Naive thymus-derived CD4-positive, alpha-beta T cell (primary cell): ENCODE measurements at regions not wholly inside any gene's neighbourhood (a gene's known extent, or its start where the extent isn't known, plus 50 kb on each side); places are given as distances from the start of the nearest gene placed in this dataset.

ENCODE experiments used
- ATAC-seq: fragments of 150-1000 bp; cut with Tn5 transposase; 2 replicates; pipeline ENCODE4 v1.10.0; 2021; ENCODE audit warnings: mild to moderate bottlenecking, moderate library complexity
- CTCF ChIA-PET: fragments of 350-600 bp; sonication (Branson Sonifier 250); formaldehyde crosslinking; loops from one replicate; lab custom pipeline; 2021; ENCODE audit warnings: antibody characterized with exemption; lab: Charles Lee
- POLR2A ChIA-PET: fragments of 350-600 bp; sonication (Branson Sonifier 250); formaldehyde crosslinking; loops from one replicate; lab custom pipeline; 2021; ENCODE audit warnings: antibody characterized with exemption, inconsistent platforms; lab: Charles Lee
- DNase-seq, 9 donors: peaks; one replicate each; pipeline versions ENCODE4 v3.0.0 to v3.0.0-alpha.2; 2020 to 2022; ENCODE audit warnings: mixed read lengths in 1 of 9
- H3K27ac ChIP-seq: one replicate; pipeline ENCODE4 v1.7.0; 2013; ENCODE audit warnings: mild to moderate bottlenecking, low read depth, low read length, moderate library complexity
- H3K27me3 ChIP-seq, 2 donors: one replicate each; pipeline ENCODE4 v1.7.0; 2013; ENCODE audit warnings: low read length in 2 of 2, mild to moderate bottlenecking in 2 of 2, moderate library complexity in 2 of 2; ENCODE audit not compliant: control insufficient read depth in 2 of 2, insufficient read depth in 2 of 2
- H3K36me3 ChIP-seq, 3 experiments: 1 replicate in 2 of 3; 2 replicates in 1 of 3; pipeline ENCODE4 v1.7.0; 2013; ENCODE audit warnings: low read length in 3 of 3, mild to moderate bottlenecking in 3 of 3, moderate library complexity in 1 of 3; ENCODE audit not compliant: insufficient read depth in 3 of 3, control insufficient read depth in 2 of 3
- H3K4me1 ChIP-seq, 2 donors: one replicate each; pipeline ENCODE4 v1.7.0; 2013; ENCODE audit warnings: low read length in 2 of 2, mild to moderate bottlenecking in 2 of 2, moderate library complexity in 1 of 2; ENCODE audit not compliant: control insufficient read depth in 2 of 2, insufficient read depth in 2 of 2
- H3K4me3 ChIP-seq: 2 replicates; pipeline ENCODE4 v1.7.0; 2013; ENCODE audit warnings: mild to moderate bottlenecking, low read length
- H3K9me3 ChIP-seq, 3 experiments: 1 replicate in 2 of 3; 2 replicates in 1 of 3; pipeline ENCODE4 v1.7.0; 2013; ENCODE audit warnings: low read length in 3 of 3; ENCODE audit not compliant: control insufficient read depth in 2 of 3
- H3K27ac Mint-ChIP-seq, 9 donors: one replicate each; pipeline ENCODE4 v1.8.0; 2020 to 2022; ENCODE audit warnings: mixed read lengths in 9 of 9, mild to moderate bottlenecking in 8 of 9, moderate library complexity in 5 of 9, inconsistent platforms in 2 of 9
- H3K27me3 Mint-ChIP-seq, 5 donors: one replicate each; pipeline ENCODE4 v1.8.0; 2021 to 2022; ENCODE audit warnings: mixed read lengths in 5 of 5, mild to moderate bottlenecking in 1 of 5
- H3K36me3 Mint-ChIP-seq, 5 donors: one replicate each; pipeline ENCODE4 v1.8.0; 2020 to 2022; ENCODE audit warnings: mixed read lengths in 5 of 5, mild to moderate bottlenecking in 3 of 5, inconsistent platforms in 1 of 5
- H3K4me1 Mint-ChIP-seq, 7 donors: one replicate each; pipeline ENCODE4 v1.8.0; 2020 to 2022; ENCODE audit warnings: mixed read lengths in 7 of 7, mild to moderate bottlenecking in 3 of 7, inconsistent platforms in 1 of 7
- H3K4me3 Mint-ChIP-seq, 10 donors: one replicate each; pipeline ENCODE4 v1.8.0; 2020 to 2022; ENCODE audit warnings: mild to moderate bottlenecking in 10 of 10, mixed read lengths in 10 of 10, moderate library complexity in 6 of 10, inconsistent platforms in 2 of 10
- H3K9me3 Mint-ChIP-seq, 11 donors: one replicate each; pipeline ENCODE4 v1.8.0; 2020 to 2022; ENCODE audit warnings: mixed read lengths in 11 of 11, mild to moderate bottlenecking in 4 of 11, inconsistent platforms in 1 of 11, moderate library complexity in 1 of 11
- intact Hi-C, 2 donors: fragments of 100-400 bp; cut with micrococcal nuclease; formaldehyde crosslinking; loops; one replicate each; pipeline ENCODE4 v1.15.1; 2023

DNA sequence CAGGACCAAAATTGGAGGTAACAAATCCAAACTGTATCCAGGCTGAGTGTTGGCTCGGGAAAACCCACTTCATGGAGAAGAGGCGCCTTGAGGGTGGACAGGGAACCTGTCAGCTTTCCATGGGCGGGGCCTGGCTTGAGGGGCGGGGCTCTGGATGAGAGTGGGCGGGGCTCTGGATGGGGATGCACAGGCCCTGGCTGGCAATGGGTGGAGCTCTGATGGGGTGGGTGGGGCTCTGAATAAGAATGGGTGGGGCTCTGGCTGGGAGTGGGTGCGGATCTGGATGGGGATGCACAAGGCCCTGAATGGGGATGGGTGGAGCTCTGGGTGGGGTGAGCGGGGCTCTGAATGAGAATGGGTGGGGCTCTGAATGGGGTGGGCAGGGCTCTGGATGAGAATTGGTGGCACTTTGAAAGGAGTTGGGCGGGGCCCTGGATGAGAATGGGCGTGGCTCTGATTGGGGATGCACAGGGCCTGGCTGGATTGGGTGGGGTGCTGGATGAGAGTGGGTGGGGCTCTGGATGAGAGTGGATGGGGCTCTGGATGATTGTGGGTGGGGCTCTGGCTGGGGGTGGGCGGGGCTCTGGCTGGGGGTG is 96.6 kb upstream of the NPTX2 start:
- Mint-ChIP-seq H3K27ac (no peak overlapping the region), H3K36me3 (no peaks in the 10 kb centered on the region), H3K27me3 (peaks cover 0 to 25% (median 5%) of the 10 kb centered on the region in 5 donors), H3K4me1 (peaks cover 0 to 2% (median 0%) of the 10 kb centered on the region in 7 donors), H3K4me3 (no peak overlapping the region), H3K9me3 (peaks cover 0 to 13% (median 3%) of the 10 kb centered on the region in 11 donors)
- Histone ChIP-seq H3K27me3 (no peaks in the 10 kb centered on the region), H3K36me3 (no peaks in the 10 kb centered on the region), H3K27ac (no peak overlapping the region), H3K4me3 (no peak overlapping the region), H3K4me1 (peaks cover 0 to 2% of the 10 kb centered on the region in 2 donors), H3K9me3 (no peaks in the 10 kb centered on the region)
- no peak for DNase-seq
- POLR2A ChIA-PET, result no interaction called here
- CTCF ChIA-PET, result interaction anchor here (0.5 kb wide), 1 partner anchor 1880 kb away, joined by 3 read pairs; no protein-coding TSS in a partner anchor
- ATAC-seq, result no peak
- intact Hi-C loops, result no loop called here

DNA sequence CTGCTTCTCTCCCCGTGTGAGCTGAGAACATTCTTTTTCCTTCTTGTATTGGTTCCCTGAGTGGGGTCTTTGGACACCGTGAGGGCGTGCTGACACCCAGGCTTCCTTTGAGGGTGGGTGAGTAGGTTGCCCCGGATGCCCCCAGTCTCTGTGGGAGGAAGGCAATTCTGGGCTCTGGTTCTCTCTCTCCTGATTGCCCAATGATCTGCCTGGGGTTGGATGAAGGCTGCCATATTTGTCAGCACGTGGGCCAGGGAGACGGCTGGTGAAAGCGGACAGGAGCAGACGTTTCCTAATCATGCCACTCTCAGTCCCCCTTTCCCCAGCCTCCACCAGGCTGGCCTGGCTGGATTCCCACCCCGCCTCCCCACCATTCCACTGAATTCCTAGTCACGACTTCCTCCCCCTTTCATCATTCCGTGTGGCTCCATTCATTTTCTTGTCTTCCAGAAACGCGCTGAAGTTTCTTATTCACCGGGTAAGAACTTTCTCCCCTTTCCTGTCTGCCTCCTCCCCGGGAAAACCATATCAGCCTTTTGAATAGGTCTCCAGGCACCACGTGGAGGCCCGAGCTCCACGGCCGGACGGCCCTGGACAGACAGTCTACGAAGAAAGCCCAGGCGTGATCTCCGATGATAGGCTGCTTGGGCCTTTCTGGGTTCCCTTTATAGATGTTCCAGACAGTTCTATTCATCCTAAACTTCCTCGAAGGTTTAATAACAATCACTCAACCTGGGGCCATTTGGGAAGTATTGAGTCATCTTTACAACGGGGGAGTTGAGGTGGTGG is 98.7 kb upstream of the NPTX2 start:
- ATAC-seq (no peak), DNase-seq (no peak)
- Histone ChIP-seq H3K9me3 (no peaks in the 10 kb centered on the region), H3K4me3 (no peak overlapping the region), H3K36me3 (no peaks in the 10 kb centered on the region), H3K27ac (no peak overlapping the region), H3K27me3 (no peaks in the 10 kb centered on the region), H3K4me1 (peaks cover 0 to 8% of the 10 kb centered on the region in 2 donors)
- H3K9me3 Mint-ChIP-seq, result peaks cover 0 to 8% (median 0%) of the 10 kb centered on the region in 11 donors
- CTCF ChIA-PET, result no interaction called here
- H3K36me3 Mint-ChIP-seq, result no peaks in the 10 kb centered on the region
- H3K4me3 Mint-ChIP-seq, result no peak overlapping the region
- peaks cover 0 to 2% (median 0%) of the 10 kb centered on the region in 7 donors for H3K4me1 Mint-ChIP-seq
- peaks cover 0 to 18% (median 5%) of the 10 kb centered on the region in 5 donors for H3K27me3 Mint-ChIP-seq
- intact Hi-C loops, result no loop called here
- POLR2A ChIA-PET, result no interaction called here
- H3K27ac Mint-ChIP-seq, result no peak overlapping the region

- no peak overlapping the region for H3K4me3 ChIP-seq
- no peaks in the 10 kb centered on the region for H3K36me3 ChIP-seq
- H3K36me3 Mint-ChIP-seq, result no peaks in the 10 kb centered on the region
- H3K9me3 ChIP-seq, result no peaks in the 10 kb centered on the region
- peaks cover 0 to 2% (median 0%) of the 10 kb centered on the region in 7 donors for H3K4me1 Mint-ChIP-seq
- intact Hi-C loops, result no loop called here
- DNase-seq, result no peak
- H3K27ac Mint-ChIP-seq, result no peak overlapping the region
- H3K9me3 Mint-ChIP-seq, result peaks cover 0 to 4% (median 0%) of the 10 kb centered on the region in 11 donors
- ChIA-PET POLR2A (no interaction called here), CTCF (no interaction called here)
- H3K27ac ChIP-seq, result no peak overlapping the region
- no peaks in the 10 kb centered on the region for H3K27me3 ChIP-seq
- peaks cover 0 to 8% of the 10 kb centered on the region in 2 donors for H3K4me1 ChIP-seq
- peaks cover 0 to 14% (median 10%) of the 10 kb centered on the region in 5 donors for H3K27me3 Mint-ChIP-seq
- H3K4me3 Mint-ChIP-seq, result no peak overlapping the region
- no peak for ATAC-seq
These were observed 101.9 kb upstream of the NPTX2 start for GRCh38 chr7:98515201-98515600.

DNA sequence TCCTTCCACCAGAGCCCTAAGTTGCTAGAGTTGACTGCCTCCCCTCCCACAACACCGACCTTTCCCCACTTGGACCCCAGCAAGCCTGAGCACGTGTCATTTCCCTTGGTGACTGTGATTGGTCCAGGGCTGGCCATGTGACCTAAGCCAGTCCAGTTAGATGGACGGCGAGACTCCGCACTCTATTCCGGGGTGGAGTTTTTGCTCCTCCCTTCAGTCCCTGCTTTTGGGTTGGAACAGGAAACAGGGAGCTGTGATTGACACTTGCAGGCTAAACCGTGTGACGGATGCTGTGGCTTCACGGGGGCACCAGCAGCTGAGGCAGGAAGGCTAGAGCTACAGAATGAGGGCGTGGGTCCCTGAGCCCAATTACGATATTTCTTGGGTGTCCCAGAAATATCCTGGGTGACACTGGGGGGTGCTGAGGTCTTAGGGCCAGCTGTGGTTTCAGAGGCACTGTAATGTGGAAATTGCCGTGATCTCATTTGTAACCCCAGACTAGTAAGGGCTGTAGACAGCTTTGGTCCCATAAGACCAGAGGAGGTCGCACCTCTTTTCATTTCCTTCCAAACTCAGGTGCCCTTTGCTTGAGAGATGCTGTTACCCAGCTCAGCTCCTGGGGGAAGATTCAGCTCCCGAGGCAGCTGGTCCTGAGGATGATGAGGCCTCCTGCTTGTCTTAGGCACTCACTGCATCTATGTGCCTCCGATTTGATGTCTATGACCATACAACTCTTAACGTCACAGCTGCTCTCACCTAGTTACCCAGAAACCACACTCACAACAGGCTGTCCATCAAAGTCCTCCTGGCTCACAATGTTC is 102.7 kb upstream of the NPTX2 start:
- H3K4me1 Mint-ChIP-seq, result peaks cover 0 to 2% (median 0%) of the 10 kb centered on the region in 7 donors
- peaks cover 0 to 14% (median 10%) of the 10 kb centered on the region in 5 donors for H3K27me3 Mint-ChIP-seq
- intact Hi-C loops, result no loop called here
- ATAC-seq (peak; percentile 32), DNase-seq (no peak)
- Histone ChIP-seq H3K36me3 (no peaks in the 10 kb centered on the region), H3K4me1 (peaks cover 0 to 8% of the 10 kb centered on the region in 2 donors), H3K4me3 (no peak overlapping the region), H3K9me3 (no peaks in the 10 kb centered on the region), H3K27me3 (no peaks in the 10 kb centered on the region), H3K27ac (no peak overlapping the region)
- H3K4me3 Mint-ChIP-seq, result peak overlapping the region in 1 of 10 donors; percentile 43
- H3K9me3 Mint-ChIP-seq, result peaks cover 0 to 4% (median 0%) of the 10 kb centered on the region in 11 donors
- ChIA-PET POLR2A (no interaction called here), CTCF (no interaction called here)
- no peak overlapping the region for H3K27ac Mint-ChIP-seq
- H3K36me3 Mint-ChIP-seq, result no peaks in the 10 kb centered on the region

DNA sequence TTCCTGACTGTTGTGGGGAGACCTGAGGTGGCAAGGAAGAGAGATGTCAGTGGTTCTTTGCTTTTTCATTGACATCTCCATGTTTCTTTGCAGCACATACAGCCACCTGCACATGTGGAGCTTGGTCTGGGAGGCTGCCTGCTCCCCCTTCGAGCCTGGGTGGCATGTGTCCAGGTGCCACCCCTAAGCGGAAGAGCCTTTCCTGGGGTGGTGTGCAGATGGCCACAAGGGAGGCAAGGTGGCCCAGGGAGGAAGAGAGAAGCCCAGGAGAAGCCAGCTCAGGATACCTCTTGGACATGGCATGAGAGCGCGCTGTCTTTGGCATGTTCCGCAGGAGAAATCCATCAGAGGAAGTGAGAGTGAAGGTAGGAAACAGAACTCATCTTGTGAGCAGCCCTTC is 105.9 kb upstream of the NPTX2 start:
- POLR2A ChIA-PET, result no interaction called here
- Histone ChIP-seq H3K4me3 (no peak overlapping the region), H3K4me1 (peaks cover 0 to 8% of the 10 kb centered on the region in 2 donors), H3K27me3 (no peaks in the 10 kb centered on the region), H3K27ac (no peak overlapping the region), H3K36me3 (no peaks in the 10 kb centered on the region), H3K9me3 (no peaks in the 10 kb centered on the region)
- no peak for DNase-seq
- Mint-ChIP-seq H3K4me1 (peaks cover 0 to 2% (median 0%) of the 10 kb centered on the region in 7 donors), H3K36me3 (no peaks in the 10 kb centered on the region), H3K9me3 (peaks cover 0 to 14% (median 3%) of the 10 kb centered on the region in 11 donors), H3K27ac (no peak overlapping the region), H3K4me3 (no peak overlapping the region), H3K27me3 (peaks cover 0 to 18% (median 10%) of the 10 kb centered on the region in 5 donors)
- intact Hi-C loops, result no loop called here
- CTCF ChIA-PET, result no interaction called here
- ATAC-seq, result no peak

DNA sequence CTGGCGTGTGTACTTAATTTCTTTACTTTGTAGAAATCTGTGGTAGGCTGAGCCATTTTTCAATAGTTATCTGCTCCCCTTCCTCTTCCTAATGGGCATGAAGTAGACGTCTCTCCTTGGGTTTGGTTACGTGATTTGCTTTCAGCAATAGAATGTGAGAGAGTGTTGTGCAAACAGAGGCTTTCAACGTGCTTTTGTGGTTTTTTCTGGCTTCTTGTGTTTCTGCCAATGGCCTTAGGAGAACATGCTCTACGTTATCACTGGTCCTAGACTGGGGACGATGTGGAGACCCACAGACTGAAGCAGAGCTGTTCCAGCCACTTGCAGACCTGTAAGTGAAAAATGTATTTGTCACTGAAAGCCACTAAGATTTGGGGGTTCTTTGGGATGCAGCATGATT is 107.2 kb upstream of the NPTX2 start:
- no peaks in the 10 kb centered on the region for H3K4me1 ChIP-seq
- no peak for ATAC-seq
- ChIA-PET POLR2A (no interaction called here), CTCF (no interaction called here)
- H3K27me3 ChIP-seq, result no peaks in the 10 kb centered on the region
- Mint-ChIP-seq H3K4me3 (no peak overlapping the region), H3K4me1 (no peaks in the 10 kb centered on the region), H3K36me3 (no peaks in the 10 kb centered on the region), H3K27me3 (peaks cover 0 to 18% (median 10%) of the 10 kb centered on the region in 5 donors), H3K9me3 (peaks cover 0 to 14% (median 4%) of the 10 kb centered on the region in 11 donors), H3K27ac (no peak overlapping the region)
- intact Hi-C loops, result no loop called here
- H3K36me3 ChIP-seq, result no peaks in the 10 kb centered on the region
- H3K4me3 ChIP-seq, result no peak overlapping the region
- H3K9me3 ChIP-seq, result no peaks in the 10 kb centered on the region
- no peak for DNase-seq
- no peak overlapping the region for H3K27ac ChIP-seq
